Neural cell (in vitro differentiated cells): ENCODE measurements at regions not wholly inside any gene's neighbourhood (a gene's known extent, or its start where the extent isn't known, plus 50 kb on each side); places are given as distances from the start of the nearest gene placed in this dataset.

Experiments
- CTCF ChIP-seq: fragments of 450-650 bp; IDR thresholded peaks from 2 replicates; pipeline ENCODE4 v1.5.1; 2014; ENCODE audit warnings: antibody characterized with exemption, mild to moderate bottlenecking, moderate library complexity; ENCODE audit not compliant: poor library complexity, severe bottlenecking
- EZH2 ChIP-seq: fragments of 200-600, 300-800 bp; shearing (Covaris generic), sonication (generic); IDR thresholded peaks from 2 replicates; pipeline ENCODE4 v1.6.1; 2014; ENCODE audit warnings: antibody characterized with exemption, low read length, borderline replicate concordance, mild to moderate bottlenecking; ENCODE audit not compliant: insufficient read depth, poor library complexity, severe bottlenecking
- RAD21 ChIP-seq: fragments of 450-650 bp; conservative IDR thresholded peaks from 2 replicates; pipeline ENCODE4 v1.6.1; 2014; ENCODE audit warnings: antibody characterized with exemption, mild to moderate bottlenecking, moderate library complexity

- TF ChIP-seq CTCF (no peak), RAD21 (no peak), EZH2 (no peak)
Observed at GRCh38 chr21:20110368-20110767, 887.8 kb upstream of the NCAM2 start.
